ENCODE measurements at regions not wholly inside any gene's neighbourhood (a gene's known extent, or its start where the extent isn't known, plus 50 kb on each side); places are given as distances from the start of the nearest gene placed in this dataset.
"Not testable (repeated sequence)": the region's sequence is repeated elsewhere in the genome, so short reads cannot be mapped to it uniquely, and the experiment has no call there.

DNA sequence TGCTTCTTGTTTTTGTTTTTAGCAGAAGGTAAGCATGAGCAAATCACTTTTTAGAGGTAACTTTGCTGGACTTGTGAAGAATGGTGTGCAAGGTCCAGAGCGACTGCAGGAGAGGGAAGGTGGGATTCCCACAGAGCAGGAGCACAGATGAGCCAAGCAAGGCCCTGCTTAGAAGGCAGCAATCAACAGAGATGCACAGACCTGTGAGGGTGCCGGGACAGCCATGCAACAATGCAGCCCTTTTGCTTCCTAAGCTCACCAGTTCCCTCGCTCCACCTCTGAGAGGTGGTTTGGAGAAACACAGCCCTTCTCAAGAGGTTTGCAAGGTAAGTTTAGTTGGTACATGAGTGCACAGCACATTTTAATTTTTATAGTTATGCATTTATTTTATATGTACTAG is 85.1 kb upstream of the FBXO28 start:
- not testable (repeated sequence) for DNase-seq (ENCODE audit: low read depth)

DNA sequence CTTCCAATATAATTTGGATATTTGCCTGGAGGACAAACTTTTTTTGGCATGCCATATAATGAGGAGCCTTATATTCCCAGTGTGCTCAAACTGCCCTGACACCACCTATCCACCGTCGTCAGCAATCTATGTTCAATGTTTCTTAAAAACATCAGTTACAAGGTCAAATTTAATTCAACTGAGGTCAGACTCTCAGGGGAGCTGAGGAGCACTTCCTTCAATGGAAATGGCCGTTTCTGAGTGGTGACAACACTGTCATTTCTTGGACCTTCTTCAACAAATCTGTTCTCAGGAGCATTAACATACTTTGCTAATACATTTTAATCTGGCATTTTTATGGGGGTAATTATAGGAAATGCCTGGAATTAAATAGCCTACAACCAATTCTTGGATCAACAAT is 90.8 kb upstream of the FBXO28 start:
- not testable (repeated sequence) for DNase-seq (ENCODE audit: low read depth)

DNA sequence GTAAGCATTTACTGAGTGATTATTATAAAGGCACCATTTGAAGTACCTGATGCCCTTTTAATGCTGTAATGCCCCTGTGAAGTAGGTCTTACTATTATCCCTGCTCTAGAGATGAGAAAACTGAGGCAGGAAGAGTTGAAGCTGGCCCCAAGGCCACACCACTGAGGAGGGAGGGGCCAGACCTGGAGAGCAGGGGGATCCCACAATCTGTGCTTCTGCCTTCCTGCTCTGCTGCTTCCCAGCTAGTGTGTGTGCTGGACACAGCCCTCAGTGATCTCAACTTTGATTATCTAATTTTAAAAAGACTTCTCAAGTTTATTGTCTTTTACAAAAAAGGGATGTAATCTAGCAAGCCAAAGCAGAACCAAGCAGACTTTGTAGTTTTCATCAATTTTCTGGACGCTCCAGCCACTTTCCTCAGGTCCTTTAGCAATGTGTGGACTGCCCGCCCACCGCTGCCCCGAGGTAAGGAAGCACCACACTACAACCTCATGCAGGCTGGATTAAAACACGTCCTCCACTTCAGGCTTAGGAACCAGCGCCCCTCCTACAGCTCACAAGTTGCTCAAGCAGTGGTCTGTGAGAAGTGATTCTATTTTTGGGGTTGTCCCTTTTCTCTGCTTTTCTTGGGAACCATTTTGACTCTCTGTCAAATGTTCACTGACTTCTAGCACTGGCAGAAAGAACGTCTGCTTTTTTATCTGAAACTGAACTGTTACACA is 91.5 kb upstream of the FBXO28 start:
- DNase-seq (ENCODE audit: low read depth), result not testable (repeated sequence)

DNA sequence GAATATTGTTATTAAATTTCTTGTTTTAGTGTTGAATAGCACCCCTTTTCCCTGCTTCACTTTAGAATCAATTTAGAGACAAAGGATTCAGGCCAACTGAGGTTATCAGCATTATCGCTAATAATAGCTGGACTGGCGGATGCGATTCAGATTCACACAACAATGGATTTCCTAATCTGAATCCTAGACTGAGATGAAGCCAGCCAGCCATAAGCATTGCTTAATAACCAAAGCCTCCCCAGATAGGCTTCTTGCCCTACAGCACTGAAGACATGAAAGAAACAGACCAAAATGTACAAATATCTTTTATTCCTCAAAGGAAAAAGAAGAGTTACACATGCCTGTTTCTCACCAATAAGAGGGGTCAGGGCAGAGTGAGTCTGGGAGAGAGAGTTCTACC is 94.0 kb upstream of the FBXO28 start:
- DNase-seq (ENCODE audit: low read depth), result not testable (repeated sequence)

DNA sequence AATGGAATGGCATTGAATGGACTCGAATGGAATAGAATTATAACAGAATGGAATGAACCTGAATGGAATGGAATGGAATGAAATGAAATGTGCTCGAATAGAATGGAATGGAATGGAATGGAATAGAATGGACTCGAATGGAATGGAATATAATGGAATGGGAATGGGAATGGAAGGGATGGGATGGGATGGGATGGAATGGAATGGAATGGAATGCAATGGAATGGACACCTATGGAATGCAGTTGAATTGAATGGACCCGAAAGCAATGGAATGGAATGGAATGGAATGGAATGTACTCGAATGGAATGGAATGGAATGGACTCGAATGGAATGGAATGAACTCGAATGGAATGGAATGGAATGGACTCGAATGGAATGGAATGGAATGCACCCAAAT is 98.1 kb upstream of the FBXO28 start:
- DNase-seq (ENCODE audit: low read depth), result not testable (repeated sequence)

DNA sequence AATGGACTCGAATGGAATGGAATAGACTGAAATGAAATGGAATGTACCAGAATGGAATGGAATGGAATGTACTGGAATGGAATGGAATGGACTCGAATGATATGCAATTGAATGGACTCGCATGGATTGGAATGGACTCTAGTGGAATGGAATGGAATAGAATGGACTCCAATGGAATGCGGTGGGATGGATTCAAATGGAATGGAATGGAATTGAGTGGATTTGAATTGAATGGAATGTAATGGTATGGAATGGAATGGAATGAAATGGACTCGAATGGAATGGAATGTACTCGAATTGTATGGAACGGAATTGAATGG is 99.6 kb upstream of the FBXO28 start:
- no peak for DNase-seq (ENCODE audit: low read depth)

DNA sequence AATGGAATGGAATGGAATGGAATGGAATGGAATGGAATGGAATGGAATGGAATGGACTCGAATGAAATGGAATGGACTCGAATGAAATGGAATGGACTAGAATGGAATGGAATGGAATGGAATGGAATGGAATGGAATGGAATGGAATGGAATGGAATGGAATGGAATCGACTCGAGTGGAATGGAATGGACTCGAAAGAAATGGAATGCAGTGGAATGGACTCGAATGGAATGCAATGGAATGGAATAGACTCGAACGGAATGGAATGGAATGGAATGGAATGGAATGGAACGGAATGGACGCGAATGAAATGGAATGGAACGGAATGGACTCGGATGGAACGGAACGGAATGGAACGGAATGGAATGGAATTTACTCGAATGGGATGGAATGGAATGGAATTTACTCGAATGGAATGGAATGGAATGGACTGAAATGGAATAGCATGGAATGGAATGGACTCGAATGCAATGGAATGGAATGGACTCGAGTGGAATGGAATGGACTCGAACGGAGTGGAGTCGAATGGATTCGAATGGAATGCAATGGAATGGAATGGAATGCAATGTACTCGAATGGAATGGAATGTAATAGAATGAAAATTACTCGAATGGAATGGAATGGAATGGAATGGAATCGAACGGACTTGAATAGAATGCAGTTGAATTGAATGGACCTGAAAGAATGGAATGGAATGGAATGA is 100.1 kb upstream of the FBXO28 start:
- not testable (repeated sequence) for DNase-seq (ENCODE audit: low read depth)

DNA sequence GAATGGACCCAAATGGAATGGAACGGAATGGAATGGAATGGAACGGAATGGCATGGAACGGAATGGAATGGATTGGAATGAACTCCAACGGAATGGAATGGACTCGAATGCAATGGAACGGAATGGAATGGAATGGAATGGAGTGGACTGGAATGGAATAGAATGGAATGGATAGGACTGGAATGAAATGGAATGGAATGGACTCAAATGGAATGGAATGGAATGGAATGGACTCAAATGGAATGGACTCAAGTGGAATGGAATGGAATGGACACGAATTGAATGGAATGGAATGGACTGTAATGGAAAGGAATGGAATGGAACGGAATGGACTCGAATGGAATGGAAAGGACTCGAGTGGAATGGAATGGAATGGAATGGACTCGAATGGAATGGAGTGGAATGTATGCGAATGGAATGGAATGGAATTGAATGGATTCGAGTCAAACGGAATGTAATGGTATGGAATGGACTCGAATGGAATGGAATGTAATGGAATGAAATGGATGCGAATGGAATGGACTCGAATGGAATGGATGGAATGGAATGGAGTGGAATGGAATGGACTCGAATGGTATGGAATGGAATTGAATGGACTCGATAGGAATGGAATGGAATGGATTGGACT is 101.0 kb upstream of the FBXO28 start:
- not testable (repeated sequence) for DNase-seq (ENCODE audit: low read depth)

DNA sequence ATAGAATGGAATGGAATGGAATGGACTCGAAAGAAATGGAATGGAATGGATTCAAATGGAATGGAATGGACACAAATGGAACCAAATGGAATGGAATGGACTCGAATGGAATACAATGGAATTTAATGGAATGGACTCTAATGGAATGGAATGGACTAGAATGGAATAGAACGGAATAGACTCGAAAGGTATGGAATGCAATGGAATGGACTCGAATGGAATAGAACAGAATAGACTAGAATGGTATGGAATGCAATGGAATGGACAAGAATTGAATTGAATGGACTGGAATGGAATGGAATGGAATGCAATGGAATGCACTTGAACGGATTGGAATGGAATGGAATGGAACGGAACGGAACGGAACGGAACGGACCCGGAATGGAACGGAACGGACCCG is 101.7 kb upstream of the FBXO28 start:
- DNase-seq (ENCODE audit: low read depth), result not testable (repeated sequence)

DNA sequence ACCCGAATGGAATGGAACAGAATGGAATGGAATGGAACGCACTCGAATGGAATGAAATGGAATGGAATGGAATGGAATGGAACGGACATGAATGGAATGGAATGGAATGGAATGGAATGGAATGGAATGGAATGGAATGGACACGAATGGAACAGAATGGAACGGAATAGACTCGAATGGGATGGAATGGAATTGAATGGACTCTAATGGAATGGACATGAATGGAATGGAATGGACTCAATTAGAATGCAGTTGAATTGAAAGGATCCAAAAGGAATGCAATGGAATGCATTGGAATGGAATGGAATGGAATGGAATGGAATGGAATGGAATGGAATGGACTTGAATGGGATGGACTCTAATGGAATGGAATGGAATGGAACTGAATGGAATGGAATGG is 102.2 kb upstream of the FBXO28 start:
- DNase-seq (ENCODE audit: low read depth), result not testable (repeated sequence)

DNA sequence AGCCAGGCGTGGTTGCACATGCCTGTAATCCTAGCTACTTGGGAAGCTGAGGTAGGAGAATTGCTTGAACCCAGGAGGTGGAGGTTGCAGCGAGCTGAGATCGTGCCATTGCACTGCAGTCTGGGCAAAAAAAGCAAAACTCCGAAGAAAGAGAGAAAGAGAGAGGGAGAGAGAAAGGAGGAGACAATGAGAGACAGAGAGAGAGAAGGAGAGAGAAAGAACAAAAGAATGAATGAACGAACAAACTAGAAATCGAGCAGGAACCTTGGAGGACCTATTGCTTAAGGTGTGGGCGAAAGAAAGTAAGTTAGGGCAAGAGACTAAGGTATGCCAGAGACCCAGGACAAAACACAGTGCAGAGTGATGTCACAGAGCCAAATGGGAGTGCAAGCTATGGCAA is 102.8 kb upstream of the FBXO28 start:
- DNase-seq (ENCODE audit: low read depth), result not testable (repeated sequence)

DNA sequence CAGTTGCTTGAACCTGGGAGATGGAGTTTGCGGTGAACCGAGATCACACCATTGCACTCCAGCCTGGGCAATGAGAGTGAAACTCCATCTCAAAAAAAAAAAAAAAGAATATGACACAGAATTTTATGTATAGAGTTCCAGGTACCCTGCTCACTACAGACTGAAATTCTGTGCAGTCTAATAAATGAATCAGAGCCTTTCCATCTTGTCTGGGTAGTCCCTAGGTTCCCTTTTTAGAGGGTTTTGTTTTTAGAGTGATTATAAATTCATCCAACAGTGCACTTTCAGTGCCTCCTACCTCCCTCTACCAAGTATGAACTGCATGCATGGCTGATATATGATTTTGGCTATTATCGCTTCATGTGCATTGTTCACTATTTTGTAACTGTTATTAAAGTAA is 107.9 kb upstream of the FBXO28 start:
- not testable (repeated sequence) for DNase-seq (ENCODE audit: low read depth)

DNA sequence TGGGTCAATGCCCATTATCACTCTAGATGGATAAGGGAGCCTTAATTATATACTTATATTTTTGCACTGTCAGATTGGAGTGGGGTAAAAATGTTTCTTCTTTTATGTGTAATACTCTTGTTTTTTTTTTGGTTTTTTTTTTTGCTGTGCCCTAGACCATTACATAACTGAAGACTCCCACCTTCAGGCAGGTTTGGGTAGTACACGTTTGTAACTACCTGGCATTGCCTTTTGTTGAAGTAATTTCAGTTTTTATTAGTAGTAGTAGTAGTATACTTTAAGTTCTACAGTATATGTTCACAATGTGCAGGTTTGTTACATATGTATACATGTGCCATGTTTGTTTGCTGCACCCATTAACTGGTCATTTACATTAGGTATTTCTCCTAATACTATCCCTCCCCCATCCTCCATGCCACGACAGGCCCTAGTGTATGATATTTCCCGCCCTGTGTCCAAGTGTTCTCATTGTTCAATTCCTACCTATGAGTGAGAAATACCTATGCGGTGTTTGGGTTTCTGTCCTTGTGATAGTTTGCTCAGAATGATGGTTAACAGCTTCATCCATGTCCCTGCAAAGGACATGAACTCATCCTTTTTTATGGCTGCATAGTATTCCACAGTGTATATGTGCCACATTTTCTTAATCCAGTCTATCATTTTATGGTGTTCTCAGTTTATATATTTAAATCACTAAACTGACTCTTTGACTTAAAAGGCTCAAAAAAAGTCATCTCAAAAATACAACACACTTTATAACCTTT is 109.2 kb upstream of the FBXO28 start:
- peak; percentile 39 for DNase-seq (ENCODE audit: low read depth)

DNA sequence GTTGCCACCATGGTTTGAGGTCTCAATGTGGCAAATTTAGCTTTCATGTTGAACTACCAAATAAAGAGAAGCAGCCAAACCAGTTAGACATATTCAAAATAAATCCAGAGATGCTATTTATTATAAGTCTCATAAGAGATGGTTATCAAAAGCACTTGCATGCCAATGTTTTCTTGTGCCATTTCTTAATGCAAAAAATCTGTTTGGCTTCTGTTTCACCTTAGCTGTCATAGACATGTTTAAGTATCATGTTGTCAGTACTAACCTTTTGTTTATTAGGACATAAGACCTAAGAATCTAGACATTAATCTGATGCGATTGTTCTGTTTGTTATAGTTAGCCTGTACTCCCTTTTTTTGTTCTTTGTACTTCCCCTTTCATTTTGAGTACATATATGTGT is 110.0 kb upstream of the FBXO28 start:
- DNase-seq (ENCODE audit: low read depth), result not testable (repeated sequence)

DNA sequence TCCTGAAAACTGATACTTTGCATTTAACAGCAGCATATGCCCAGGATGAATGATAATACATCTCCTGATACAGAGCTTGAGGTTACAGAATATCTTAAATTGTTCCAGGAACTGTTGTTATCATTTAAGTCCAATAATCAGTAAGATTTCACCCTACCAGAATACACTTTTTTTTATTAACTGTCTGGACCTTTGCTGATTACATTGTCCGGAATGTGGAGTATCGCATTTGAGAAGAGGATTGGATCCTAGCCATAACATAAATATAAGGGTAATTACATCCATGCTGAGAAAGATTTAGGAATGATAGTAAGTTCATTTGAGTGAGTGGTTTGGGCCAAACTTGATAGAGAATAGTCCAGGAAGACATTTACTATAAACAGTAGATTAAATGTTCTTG is 112.2 kb upstream of the FBXO28 start:
- DNase-seq (ENCODE audit: low read depth), result not testable (repeated sequence)

DNA sequence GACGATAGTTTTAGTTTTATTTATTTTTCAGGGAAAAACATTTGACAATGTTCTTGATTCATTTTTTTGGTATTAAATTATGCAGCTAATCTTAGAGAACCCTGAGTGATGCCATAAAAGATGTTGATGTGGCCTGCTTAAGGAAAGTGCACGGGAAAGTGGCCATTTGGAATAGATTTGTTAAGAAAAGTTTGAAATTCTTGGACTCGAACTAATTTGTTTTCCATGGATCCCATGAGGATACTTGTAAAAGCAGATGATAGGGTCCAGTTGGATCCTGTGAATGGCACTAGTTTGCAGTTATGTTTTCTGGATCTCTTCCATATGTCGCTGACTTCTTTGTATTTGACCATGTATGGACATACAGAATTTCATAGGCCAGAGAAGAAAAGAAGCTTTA is 114.2 kb upstream of the FBXO28 start:
- DNase-seq (ENCODE audit: low read depth), result not testable (repeated sequence)

DNA sequence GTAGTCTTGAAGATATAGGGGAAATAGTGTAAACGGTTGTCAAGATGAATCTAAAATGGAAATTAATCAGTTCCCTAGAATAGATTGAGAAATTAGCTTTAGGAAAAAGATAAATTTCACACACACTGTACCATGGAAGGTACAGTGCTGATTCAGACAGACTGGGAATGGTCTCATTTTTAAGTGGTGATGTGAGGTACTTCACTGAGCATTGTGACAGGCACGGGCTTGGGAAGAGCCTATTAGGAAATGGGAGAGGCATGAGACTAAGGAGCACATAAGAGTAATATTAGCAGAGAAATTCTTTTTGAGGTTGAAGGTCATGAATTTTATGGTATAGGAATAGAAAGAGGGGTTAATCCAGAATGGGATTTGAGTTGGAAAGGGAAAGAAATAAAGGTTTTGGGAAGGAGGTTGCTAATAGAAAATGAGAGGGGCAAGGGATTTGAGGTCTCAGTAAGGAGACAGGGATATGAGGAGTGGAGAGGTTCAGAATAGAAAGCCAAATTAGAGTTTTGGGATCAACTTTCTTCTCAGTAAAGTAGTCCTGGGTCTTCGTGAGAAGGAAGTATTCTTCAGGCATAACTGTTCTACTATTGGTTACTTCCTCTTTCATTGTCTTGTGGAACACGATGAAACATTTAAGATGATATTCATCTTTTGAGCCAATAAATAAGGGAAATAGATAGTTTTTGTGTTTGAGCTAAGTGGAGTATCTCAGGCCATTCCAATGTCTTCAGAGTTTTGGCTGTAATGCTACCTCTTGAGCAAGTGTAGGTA is 115.0 kb upstream of the FBXO28 start:
- not testable (repeated sequence) for DNase-seq (ENCODE audit: low read depth)

DNA sequence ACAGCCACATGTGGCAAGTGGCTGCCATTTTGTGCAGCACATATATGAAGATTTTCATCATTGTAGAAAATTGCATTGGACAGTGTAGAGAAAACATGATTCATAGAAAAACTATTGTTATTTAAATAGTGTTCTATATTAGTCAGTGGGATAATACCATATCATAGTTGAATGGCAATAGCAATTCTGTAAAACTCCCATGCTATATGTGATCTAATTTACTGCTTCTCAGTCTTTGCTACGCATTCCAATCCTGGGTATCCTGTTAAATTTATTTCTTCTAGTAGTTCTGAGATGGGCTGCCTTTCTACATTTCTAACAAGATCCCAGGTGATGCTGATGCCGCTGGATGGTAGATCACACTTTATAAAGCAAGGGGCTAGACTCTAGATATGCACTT is 117.5 kb upstream of the FBXO28 start:
- DNase-seq (ENCODE audit: low read depth), result not testable (repeated sequence)

DNA sequence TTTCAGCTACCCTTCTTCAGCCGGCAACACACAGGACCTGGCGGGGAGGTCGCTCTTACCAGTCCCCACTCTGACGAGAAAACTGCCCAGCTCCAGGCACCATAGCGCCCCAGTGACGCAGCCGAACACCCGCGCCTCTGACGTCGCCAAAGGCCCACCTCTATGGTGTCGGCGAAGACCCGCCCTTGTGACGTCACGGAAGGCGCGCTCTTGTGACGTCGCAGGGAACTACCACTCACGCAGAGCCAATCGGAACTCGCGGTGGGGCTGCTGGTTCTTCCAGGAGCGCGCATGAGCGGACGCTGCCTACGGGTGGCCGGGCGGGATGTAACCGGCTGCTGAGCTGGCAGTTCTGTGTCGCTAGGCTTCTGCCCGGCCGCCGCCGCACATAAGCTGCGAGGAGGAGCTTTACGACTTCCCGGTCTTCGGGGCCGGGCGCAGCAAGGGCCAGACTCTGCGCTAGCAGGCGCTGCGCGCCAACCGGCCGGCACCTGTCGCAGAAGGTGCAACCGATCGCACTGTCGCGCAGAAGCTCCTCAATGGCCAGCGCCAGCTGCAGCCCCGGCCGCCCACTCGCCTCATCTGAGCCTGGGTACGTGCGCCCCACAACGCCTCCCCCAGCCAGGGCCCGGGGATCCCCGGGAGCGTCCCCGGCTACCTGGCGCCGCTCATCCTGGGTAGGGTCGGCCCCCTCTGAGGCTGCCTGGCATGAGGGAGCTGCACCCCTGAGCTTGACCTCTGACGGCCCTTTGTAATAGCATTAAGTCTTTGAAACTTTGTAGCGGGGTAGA is 121.3 kb upstream of the FBXO28 start:
- peak; percentile 100 for DNase-seq (ENCODE audit: low read depth)

DNA sequence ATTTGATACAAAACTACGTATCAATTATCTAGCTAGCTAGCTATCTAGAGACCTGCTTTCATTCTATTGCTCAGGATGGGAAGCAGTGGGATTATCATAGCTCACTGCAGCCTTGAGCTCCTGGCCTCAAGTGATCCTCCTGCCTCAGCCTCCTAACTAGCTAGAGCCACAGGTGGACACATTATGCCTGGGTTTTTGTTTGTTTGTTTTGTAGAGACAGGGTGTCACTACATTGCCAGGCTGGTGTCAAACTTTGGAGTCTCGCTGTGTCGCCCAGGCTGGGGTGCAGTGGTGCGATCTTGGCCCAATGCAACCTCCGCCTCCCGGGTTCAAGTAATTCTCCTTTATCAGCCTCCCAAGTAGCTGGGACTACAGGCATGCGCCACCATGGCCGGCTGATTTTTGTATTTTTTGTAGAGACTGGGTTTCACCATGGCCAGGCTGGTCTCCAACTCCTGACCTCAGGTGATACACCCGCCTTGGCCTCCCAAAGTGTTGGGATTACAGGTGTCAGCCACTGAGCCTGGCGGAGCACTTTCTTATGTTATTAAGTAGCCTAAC is 122.5 kb upstream of the FBXO28 start:
- DNase-seq (ENCODE audit: low read depth), result not testable (repeated sequence)

DNA sequence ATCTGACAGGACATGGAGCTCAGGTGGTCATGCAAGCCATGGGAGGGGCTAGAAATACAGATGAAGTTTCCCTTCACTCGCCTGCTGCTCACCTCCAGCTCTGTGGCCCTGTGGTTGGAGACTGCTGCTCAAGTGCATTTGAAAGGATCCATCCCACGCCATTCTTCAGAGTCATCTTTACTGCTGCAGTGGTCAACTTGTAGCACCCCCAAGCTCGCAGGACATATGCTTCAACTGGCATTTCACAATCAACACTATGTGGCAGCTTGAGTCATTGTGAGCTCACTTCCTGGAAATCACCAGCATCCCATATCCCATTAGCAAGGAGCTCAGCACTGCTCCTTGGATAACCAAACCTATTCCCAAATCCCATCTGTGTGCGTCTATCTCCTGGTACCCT is 116.2 kb upstream of the TP53BP2 start:
- DNase-seq (ENCODE audit: low read depth), result not testable (repeated sequence)
